HG03196 (cell line): ENCODE measurements at regions not wholly inside any gene's neighbourhood (a gene's known extent, or its start where the extent isn't known, plus 50 kb on each side); places are given as distances from the start of the nearest gene placed in this dataset.
"Not testable (repeated sequence)": the region's sequence is repeated elsewhere in the genome, so short reads cannot be mapped to it uniquely, and the experiment has no call there.

Experiments
- ATAC-seq: cut with Tn5 transposase; IDR thresholded peaks from one replicate; pipeline ENCODE4 v1.9.1; 2021; ENCODE audit not compliant: unreplicated experiment

DNA sequence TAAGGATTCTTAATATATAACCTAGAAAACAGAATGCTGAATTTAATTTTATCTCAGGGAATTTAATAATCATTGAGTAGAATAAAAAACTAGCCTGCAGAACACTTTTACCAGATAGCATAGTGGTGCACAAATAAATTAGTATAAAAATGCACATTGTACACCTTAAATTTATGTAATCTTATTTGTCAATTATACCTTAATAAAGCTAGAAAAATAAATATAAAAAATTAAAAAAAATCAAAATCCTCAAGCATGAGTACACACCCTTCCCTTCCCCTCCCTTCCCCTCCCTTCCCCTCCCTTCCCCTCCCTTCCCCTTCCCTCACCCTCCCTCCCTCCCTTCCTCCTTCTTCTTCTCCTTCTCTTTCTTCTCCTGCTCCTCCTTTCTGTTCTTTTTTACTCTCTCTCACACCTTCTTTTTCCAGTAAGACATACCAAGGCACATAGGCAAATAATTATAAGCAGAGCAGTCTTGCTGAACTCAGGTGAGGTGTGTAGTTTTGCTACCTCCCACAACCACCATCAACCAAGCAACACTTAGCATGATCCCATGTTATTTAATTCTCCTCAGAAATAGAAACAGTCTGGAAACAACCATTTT, 1395.0 kb downstream of the ZPLD1 start:
- no peak for ATAC-seq

DNA sequence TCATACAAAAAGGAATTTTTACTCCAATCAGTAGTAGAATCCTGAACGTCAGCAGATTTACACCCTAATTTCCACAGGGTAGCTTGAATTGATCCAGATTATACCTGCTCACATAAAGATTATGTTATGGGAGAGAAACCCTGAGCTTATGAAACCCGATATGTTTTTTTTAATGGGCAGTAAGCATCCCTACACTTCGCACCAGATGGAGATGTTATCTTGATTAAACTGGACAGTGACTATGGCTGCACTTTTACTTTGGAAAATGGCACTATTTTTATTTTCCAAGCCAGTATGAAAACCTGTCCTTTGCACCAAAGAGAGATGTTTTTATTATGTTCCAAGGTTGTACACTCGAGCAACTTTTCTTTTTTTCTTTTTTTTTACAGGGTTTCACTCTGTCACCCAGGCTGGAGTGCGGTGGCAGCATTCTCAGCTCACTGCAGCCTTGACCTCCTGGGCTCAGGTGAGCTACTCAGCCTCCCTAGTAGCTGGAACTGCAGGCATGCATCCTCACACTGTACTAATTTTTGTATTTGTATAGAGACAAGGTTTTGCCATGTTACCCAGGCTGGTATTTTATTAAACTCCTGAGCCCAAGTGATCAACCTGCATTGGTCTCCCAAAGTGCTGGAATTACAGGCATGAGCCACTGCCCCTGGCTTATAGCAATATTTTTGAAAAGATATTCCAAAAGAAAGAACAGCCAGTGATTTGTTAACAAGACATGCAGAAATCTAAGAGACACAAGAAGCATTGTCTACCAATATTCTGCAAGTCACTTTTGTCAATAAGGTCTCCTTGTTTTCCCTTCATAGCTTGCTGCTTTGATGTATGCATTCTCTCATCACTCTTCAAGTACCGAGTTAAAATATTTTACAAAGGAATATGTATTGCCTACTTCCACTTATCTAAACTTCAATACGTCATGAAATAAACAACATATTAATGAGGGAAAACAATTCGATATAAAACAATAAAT, 1412.6 kb downstream of the ZPLD1 start:
- ATAC-seq: no peak

DNA sequence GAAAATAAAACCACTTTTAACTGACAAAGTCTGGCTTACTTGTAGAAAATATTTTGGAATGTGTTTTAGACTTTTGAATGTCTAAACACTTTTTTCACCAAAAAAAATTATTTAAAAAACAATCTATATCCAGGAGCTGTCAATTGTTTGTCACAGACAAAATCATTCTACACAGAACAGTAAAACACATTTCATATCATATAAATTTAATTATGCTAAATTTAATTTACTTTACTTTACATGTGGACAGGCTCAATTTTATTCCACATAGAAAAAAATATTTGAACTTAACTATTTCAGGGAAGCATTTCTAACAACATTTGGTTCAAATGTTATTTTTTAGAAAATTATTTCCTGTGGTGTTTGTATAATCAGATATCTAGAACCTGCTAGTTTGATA, 1417.0 kb downstream of the ZPLD1 start:
- ATAC-seq: no peak

DNA sequence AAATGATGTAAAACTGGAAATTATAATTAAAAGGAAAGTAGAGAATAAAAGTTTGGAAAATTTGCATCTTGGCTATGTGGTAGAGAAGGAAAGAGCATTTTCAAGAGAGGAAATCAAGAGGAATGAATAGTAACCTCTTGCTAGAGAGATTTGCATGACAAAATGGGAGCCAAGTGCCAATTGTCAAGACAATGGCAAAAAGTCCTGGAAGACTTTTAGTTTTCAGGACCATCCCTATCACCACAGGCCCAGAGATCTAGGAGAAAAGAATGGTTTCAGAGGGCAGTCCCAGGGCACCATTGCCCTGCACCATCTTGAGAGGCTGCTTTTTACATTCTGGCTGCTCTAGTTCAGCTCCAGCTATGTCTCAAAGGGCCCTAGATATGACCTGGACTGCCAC, 1427.6 kb downstream of the ZPLD1 start:
- ATAC-seq: no peak

DNA sequence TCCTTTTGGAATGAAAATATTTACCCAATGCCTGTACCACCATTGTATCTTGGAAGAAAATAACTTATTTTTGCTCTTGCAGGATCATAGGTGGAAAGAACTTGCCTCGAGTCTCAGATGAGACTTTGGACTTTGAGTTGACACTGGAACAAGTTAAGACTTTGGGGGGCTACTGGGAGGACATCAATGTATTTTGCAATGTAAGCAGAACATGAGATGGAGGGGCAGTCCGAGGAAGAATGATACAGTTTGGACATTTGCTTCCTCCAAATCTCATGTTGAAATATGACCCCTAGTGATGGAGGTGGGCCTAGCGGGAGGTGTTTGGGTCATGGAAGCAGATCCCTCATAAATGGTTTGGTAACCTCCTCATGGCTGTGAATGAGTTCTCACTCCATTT, 1428.6 kb downstream of the ZPLD1 start:
- ATAC-seq: no peak

DNA sequence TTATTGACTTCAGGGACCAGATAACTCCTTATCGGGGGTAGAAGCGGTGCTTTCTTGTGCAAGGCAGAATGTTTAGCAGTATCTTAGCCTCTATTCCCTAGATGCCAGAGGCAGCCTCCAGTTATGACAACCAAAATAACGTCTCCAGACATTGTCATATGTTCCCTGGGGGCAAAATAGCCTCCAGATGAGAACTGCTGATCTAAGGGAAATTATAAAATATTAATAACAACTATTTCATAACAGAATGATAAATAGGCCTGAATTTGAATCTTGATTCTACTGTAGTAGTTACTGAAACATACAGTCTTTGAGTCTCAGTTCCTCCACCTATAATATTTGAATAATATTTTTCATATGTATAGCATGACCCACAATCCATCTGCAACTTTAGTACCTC, 1431.3 kb downstream of the ZPLD1 start:
- no peak for ATAC-seq

DNA sequence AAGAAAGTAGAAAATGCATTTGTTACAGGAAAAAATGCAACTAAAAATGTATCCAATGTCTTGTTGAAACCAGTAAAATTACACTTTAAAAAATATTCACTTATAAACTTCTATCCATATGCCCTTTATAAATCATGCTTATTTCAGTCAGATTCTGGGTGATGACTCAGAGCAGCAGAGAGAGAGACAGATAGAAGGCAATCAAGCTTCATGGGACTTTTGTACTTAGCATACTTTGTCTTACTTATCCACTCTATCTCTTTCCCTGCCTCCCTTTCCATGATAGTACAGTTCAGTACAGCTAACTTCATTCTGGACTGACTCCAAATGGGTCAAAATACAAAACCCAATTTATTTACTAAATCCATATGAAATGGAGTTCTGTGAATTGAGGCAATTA, 1438.2 kb downstream of the ZPLD1 start:
- no peak for ATAC-seq

DNA sequence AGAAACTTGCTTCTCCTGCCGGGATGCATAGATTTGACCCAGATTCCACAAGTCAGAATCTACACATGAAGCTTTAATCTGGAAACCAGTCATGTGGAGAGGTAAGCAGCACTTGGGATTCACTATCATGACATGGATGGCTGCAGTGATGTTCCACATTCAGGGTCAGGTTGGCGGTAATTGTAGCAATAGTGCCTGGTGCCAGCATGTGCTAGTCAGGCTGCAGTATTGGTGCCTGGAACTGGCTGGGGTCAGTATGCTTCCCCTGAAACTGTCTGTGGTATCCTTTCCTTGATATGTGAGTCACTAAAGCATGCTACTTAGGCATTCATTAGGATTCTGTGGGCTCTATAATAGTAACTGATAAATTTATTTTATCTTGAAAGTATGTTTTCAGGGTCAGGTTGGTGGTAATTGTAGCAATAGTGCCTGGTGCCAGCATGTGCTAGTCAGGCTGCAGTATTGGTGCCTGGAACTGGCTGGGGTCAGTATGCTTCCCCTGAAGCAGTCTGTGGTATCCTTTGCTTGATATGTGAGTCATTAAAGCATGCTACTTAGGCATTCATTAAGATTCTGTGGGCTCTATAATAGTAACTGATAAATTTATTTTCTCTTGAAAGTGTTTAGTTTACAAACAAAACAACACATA, 1439.2 kb downstream of the ZPLD1 start:
- ATAC-seq: no peak

DNA sequence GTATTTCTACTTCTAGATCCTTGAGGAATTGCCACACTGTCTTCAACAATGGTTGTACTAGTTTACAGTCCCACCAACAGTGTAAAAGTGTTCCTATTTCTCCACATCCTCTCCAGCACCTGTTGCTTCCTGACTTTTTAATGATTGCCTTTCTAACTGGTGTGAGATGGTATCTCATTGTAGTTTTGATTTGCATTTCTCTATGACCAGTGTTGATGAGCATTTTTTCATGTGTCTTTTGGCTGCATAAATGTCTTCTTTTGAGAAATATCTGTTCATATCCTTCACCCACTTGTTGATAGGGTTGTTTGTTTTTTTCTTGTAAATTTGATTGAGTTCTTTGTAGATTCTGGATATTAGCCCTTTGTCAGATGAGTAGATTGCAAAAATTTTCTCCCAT, 1447.0 kb downstream of the ZPLD1 start:
- not testable (repeated sequence) for ATAC-seq

DNA sequence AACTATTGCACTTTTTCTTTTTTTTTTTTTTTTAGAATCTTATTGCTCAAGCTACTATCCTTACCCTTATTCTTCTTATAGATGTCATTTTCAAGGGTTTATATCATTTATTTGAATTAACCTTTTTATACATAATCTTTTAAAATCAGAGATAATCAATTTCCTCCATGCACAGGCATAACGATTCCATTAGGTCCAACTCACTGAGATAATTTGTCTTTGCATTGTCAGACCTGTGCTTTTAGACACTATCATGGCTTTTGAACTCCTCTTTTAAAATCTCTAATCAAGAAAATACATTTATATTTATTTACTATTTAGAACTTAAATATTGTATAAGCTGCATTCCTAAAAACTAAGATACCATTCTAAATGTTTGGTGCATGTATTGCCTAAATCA, 1454.9 kb downstream of the ZPLD1 start:
- no peak for ATAC-seq

DNA sequence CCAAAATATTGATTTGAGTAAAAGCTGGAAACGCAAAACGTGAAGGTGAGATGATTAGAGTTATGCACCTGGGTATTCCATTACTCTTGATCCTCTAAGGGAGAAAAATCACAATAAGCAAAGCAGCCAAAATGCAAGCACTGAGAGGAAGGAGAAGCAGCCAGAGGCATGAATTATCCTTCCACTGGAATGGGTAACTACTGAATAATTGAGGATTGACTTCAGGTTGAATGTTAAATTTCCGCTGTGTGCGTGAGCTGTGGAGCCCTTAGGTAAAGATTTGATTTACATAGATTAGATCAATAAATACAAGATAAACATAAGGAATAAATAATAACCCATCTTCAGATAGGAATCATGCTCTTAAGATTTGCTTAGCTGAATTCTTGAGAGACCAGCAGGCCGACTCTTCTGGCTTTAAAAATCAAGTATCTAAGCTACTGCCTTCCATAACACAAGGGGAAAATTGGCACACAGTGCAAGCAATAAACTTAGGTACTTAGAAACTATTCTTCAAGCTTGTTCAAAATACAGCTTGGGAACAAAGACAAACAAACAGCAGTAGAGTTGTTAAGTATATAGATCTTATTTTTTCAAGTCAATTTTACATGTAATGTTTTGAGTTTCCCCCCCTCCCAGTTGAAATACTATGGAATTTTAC, 1459.5 kb downstream of the ZPLD1 start:
- ATAC-seq: no peak

DNA sequence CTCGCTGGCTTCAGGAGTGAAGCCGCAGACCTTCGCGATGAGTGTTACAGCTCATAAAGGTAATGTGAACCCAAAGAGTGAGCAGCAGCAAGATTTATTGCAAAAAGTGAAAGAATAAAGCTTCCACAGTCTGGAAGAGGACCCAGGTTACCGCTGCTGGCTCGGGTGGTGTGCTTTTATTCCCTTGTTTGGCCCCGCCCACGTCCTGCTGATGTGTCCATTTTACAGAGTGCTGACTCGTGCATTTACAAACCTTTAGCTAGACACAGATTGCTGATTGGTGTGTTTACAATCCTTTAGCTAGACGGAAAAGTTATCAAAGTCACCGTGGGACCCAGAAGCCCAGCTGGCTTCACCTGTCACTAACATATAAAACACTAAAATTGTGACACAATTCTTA, 1464.5 kb downstream of the ZPLD1 start:
- no peak for ATAC-seq

DNA sequence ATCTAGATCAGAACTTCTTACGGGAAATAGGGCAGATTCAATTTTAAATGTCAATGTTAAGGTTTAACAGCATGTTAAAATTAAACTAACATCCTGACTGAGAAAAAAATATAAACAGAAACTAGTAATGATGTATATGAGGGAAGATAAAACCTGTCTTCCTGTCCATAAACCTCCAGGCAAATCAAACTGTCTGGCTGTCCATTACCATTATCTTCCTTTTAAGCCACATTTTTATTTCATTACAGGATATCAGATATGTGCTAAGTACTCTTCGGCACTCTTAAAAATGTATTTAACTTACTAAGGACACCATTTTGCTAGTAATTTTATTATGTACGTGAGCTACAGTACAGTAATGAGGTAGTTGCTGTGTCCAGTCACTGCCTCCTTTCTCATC, 1461.7 kb upstream of the ALCAM start:
- no peak for ATAC-seq

DNA sequence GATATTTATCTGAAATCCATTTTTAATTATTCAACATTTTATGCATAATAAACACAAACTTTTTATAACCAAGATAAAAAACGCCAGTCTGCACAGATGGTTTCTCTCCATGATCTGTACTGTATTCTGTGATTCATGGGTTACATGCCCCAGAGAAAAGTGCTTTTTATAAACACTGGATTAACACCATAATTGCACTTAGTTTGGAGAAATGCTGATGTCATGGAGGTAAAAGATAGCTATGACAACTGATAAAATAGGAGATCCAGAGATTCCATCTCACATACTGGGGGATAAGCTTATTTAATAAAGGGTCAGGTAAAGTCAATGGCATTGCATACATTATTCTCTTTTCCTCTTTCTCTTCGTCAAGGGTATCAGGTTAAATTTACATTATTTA, 1460.4 kb upstream of the ALCAM start:
- no peak for ATAC-seq

DNA sequence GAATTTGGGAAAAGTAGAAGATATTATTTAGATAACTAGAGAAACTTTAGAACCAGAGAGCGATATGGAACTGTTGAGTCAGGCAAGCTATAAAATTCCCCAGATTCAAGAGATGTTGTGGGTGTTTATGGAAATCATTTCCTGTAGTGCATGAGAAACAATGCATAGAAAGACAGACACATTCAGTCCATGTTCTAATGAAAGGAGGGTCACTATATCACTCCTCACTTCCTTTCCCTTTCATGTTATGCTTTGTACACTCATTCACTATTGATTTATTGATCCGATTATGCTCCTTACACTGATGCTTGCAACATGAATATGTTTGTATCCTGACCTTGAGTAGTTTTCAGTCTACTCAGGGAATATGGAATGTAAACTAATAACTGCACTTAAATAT, 1459.9 kb upstream of the ALCAM start:
- no peak for ATAC-seq

DNA sequence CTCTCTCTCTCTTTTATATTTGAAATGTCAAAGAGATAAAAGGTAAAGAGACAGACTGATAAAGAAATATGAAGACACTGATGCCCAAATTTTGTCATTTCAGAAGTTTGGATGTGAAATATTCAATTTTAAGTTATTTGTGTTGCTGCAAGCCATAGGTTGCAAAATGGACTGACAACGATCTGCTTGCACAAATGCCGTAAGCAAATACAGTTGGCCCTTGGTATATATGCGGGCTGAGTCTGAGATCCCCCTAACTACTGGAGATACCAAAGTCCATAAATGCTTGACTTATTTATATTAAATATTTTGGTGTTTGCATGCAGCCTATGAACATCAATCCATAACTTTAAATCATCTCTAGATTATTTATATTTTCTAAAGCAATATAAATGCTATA, 1459.1 kb upstream of the ALCAM start:
- ATAC-seq: no peak

DNA sequence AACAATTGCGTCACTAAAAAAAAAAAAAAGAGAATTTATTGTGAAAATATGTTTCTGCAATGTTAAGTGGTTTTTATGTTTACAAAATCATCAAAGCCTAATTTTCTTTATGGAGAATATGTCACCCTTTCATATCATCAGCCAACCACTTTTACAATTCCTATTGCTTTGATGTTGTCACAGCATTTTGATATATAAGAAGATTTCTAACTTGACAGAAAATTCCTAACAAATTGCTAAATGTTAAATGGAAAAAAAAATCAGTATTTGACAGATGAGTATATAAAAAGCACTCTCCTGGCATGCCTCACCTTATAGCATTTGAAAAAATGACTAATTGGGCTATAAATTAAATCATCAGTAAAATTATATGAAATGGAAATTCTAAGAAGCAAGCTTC, 1457.3 kb upstream of the ALCAM start:
- ATAC-seq: no peak

DNA sequence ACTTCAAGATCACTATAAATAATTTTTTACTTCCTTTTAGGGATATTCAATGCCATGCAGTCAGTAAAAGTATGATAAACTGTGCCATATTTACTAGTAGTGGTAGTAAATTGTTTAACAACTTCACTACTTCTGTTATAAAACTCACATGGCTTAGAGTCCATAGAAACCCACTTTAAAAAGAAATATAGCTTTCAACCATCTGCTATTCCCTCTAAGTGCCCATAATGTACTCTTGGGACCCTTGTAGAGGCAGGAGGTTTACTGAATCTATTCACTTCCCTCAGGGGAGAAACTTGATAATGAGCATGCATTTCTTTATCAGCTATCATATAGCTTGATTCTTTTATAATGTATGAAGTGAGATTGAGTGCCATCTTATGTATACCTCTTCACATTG, 1448.4 kb upstream of the ALCAM start:
- ATAC-seq: no peak

DNA sequence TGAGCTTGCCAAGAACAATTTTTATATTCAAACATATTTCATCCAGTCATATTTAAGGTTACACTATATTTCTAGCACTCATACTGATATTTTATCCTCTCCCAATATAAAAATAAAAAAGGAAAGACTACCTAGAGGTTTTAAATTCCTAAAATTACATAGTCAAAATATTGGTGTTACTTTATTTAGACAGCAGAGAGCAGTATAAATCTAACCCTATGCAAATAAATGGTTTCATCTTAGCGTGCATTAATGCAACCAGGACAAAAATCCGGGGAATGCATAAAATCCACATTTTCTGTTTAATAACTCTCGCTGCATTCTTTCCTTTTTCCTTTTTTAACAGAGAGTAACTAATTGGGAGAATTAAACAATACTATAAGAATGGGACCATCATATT, 1447.4 kb upstream of the ALCAM start:
- ATAC-seq: no peak

DNA sequence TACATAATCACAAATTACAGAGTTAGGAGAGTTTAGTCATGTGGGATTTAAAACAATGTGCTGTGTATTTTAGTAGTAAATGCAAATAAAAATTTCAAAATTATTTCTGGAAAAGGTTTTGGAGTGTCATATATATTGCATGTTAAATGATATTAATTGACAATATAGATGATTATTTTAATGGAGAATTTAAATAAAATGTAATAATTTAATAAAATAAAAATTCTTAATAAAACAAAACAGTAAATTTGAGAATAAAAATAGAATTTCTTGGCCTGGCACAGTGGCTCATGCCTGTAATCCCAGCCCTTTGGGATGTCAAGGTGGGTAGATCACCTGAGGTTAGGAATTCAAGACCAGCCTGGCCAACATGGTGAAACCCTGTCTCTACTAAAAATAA, 1442.8 kb upstream of the ALCAM start:
- ATAC-seq: no peak

DNA sequence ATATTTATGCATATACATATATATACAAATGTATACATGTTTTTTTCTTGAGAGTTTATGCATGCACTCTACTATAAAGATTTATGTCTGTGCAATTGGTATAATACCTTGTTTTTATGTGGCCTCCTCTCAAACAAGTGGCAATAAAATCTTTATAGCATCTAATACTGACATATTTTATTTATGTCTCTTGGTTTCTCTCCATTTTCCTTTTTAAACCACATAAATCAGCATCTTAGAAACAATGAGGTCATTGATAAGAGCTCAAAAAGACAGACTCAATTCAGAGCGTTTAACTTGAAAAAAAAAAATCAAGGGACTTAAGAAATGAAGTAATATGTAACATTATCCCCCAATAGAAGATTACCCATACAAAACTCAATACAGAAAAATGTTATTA, 1442.2 kb upstream of the ALCAM start:
- ATAC-seq: no peak

DNA sequence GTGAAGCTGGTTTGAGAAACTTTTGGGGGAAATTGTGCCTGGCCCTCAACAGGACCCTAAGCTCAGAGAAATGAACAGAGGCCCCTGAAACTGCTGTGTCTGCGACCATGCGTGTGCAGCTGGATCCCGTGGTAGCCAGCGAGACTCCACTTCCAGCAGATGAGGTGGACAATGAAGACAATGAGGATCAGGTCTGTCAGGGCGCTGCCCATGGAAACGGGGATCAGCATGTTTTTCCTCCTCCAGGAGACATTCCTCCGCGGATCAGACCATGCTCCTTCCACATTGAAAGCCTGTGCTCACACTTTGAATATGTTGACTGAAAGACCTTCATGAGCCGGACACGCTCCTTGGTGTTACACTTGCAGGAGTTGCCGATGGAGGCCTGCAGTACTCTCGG, 1439.8 kb upstream of the ALCAM start:
- ATAC-seq: no peak
